Lung (tissue), 11 donors: ENCODE measurements at regions not wholly inside any gene's neighbourhood (a gene's known extent, or its start where the extent isn't known, plus 50 kb on each side); places are given as distances from the start of the nearest gene placed in this dataset.
A peak's percentile ranks its signal among the peaks of the same experiment; 100 is the strongest.

Experiments used
- ATAC-seq: fragments of 200-7000 bp; cut with Tn5 transposase; one replicate; pipeline ENCODE4 v1.9.1; 2020; ENCODE audit warnings: moderate number of reproducible peaks; ENCODE audit not compliant: insufficient read depth, low FRiP score
- DNase-seq, 3 donors: peaks; one replicate each; pipeline ENCODE4 v3.0.0-alpha.2; 2013 to 2017
- H3K27ac ChIP-seq, 2 donors: one replicate each; pipeline ENCODE4 v1.5.1; 2013; ENCODE audit warnings: mild to moderate bottlenecking in 2 of 2, moderate library complexity in 2 of 2, control low read depth in 1 of 2, inconsistent platforms in 1 of 2, low read depth in 1 of 2, low read length in 1 of 2
- H3K27me3 ChIP-seq, 3 donors: one replicate each; pipeline ENCODE4 v1.5.1; 2013; ENCODE audit warnings: low read length in 2 of 3; ENCODE audit not compliant: control insufficient read depth in 3 of 3, insufficient read depth in 3 of 3
- H3K36me3 ChIP-seq, 4 donors: one replicate each; pipeline ENCODE4 v1.5.1; 2013; ENCODE audit warnings: low read length in 4 of 4, mild to moderate bottlenecking in 1 of 4, moderate library complexity in 1 of 4; ENCODE audit not compliant: control insufficient read depth in 4 of 4, insufficient read depth in 4 of 4
- H3K4me1 ChIP-seq, 5 donors: one replicate each; pipeline ENCODE4 v1.5.1; 2013; ENCODE audit warnings: low read length in 5 of 5, mild to moderate bottlenecking in 2 of 5, moderate library complexity in 1 of 5; ENCODE audit not compliant: control insufficient read depth in 5 of 5, insufficient read depth in 5 of 5
- H3K4me3 ChIP-seq: one replicate; pipeline ENCODE4 v1.5.1; 2013; ENCODE audit warnings: mild to moderate bottlenecking, control low read depth, moderate library complexity
- H3K9ac ChIP-seq, 2 donors: one replicate each; pipeline ENCODE4 v1.5.1; 2013; ENCODE audit warnings: low read length in 2 of 2, control low read depth in 1 of 2; ENCODE audit not compliant: insufficient read depth in 1 of 2
- H3K9me3 ChIP-seq, 4 donors: one replicate each; pipeline ENCODE4 v1.5.1; 2013; ENCODE audit warnings: low read length in 3 of 4, mild to moderate bottlenecking in 1 of 4, moderate library complexity in 1 of 4; ENCODE audit not compliant: control insufficient read depth in 4 of 4, insufficient read depth in 3 of 4
- WGBS, 2 donors: extraction: QIAGEN DNeasy Blood & Tissue Kit; methylation state at CpG; one replicate each; pipeline ENCODE4 v1.1.7; 2013; 5-methylcytosine and 5-hydroxymethylcytosine counted together
- TF ChIP-seq, protein P1 (sequence below): IDR thresholded peaks from 2 replicates; pipeline ENCODE4 v1.5.1; 2012; ENCODE audit warnings: mild to moderate bottlenecking; ENCODE audit errors: control extremely low read depth, extremely low read depth
- donor health status: control.
- donor health status: control.
- donor health status: Bipolar disorder and iron deficiency.
- donor health status: healthy.
- donor health status: DM: yes; HTN: yes; CAD: no.

DNA sequence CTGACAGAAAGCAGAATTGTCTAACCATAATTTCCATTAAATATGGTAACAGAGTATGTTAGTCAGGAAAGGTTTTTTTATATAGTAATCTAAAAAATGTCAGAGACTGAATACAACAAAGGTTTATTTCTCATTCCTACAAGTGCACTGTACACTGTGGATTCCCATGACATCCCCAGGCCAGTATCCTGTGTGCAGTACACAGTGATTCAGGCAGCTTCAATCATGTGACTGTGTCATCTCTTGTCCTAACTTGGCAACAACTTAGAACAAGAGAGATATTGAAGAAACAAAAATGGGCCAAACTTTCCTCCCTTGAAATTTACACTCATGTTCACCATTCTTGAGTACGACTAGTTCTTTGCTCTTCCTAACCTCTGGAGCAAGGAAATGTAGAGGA is 189.8 kb upstream of the SEMA3A start:
- H3K9ac ChIP-seq, result no peak overlapping the region
- H3K9me3 ChIP-seq, result no peaks in the 10 kb centered on the region
- peaks cover 0 to 17% (median 0%) of the 10 kb centered on the region in 5 donors for H3K4me1 ChIP-seq
- no peaks in the 10 kb centered on the region for H3K27me3 ChIP-seq
- 82 to 90% methylated on average over 1 of the region's 1 CpG for WGBS, 2 donors
- no peak for DNase-seq
- H3K4me3 ChIP-seq, result no peak overlapping the region
- H3K36me3 ChIP-seq, result no peaks in the 10 kb centered on the region
- no peak overlapping the region for H3K27ac ChIP-seq
- TF ChIP-seq, protein P1, sequence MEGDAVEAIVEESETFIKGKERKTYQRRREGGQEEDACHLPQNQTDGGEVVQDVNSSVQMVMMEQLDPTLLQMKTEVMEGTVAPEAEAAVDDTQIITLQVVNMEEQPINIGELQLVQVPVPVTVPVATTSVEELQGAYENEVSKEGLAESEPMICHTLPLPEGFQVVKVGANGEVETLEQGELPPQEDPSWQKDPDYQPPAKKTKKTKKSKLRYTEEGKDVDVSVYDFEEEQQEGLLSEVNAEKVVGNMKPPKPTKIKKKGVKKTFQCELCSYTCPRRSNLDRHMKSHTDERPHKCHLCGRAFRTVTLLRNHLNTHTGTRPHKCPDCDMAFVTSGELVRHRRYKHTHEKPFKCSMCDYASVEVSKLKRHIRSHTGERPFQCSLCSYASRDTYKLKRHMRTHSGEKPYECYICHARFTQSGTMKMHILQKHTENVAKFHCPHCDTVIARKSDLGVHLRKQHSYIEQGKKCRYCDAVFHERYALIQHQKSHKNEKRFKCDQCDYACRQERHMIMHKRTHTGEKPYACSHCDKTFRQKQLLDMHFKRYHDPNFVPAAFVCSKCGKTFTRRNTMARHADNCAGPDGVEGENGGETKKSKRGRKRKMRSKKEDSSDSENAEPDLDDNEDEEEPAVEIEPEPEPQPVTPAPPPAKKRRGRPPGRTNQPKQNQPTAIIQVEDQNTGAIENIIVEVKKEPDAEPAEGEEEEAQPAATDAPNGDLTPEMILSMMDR, result no peak
- ATAC-seq, result no peak

DNA sequence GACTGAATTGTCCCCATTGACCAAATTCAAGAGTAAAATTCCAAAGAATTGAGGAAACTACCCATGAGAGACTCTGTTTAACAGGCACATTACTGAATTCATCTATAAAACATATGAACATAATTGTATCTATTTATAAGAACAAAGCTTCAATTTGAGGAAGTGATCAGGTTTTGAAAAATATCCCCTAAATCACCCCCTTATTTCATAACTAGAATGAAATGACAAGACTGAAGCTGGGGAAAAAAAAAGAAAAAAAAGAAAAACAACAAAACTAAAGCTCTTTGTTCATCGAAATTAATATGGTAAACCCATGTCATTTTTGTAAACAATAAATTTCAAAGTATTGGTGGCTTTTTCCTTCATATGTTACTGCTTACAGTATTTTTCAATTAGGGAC is 184.9 kb upstream of the SEMA3A start:
- DNase-seq (no peak), ATAC-seq (no peak)
- Histone ChIP-seq H3K9ac (no peak overlapping the region), H3K27me3 (no peaks in the 10 kb centered on the region), H3K36me3 (no peaks in the 10 kb centered on the region), H3K9me3 (no peaks in the 10 kb centered on the region), H3K4me1 (no peaks in the 10 kb centered on the region), H3K4me3 (no peak overlapping the region), H3K27ac (no peak overlapping the region)
- TF ChIP-seq, protein P1, result no peak
- 84 to 91% methylated on average over 1 of the region's 1 CpG for WGBS, 2 donors

DNA sequence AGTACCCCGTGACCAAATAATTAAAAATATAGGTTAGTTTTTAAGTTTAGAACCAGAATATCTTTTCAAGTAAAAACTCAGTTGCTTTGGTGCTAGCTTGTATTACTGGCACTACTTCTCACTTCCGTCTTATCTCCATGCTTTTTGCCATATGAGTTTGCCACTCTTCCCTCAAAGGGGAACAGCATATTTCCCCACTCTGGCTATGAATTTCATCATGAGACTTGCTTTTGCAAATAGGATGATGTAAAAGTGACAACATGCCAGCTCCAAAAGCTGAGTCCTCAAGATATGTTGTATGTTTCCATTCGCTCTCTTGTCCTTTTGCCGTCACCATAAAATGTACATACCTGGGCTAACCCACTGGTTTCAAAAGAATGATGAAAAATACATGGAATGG is 178.1 kb upstream of the SEMA3A start:
- peak; percentile 27 for ATAC-seq
- 67 to 83% methylated on average over 4 of the region's 4 CpGs for WGBS, 2 donors
- TF ChIP-seq, protein P1, result no peak

DNA sequence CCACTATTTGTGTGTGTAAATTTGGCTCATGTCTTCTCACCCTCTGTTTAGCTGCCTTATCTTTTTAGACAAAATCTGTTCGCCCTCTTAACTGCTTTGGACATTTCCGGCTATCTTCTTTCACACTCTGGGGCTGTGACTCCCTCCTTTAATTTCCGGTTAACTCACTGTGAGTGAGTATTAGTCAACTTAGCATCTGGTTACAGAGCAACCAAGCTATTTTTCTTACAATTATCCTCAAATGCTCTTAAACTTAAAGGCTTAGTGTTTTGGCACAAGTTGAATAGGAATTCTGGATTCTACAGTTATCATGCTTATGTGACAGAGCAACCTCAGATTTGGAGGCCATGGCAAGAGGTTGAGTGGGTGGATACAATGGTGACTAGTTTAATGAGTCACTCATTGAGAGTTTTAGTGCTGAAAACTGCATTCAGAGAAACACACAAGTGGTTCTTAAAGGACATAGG is 177.6 kb upstream of the SEMA3A start:
- H3K9ac ChIP-seq, result no peak overlapping the region
- no peaks in the 10 kb centered on the region for H3K27me3 ChIP-seq
- DNase-seq (peak in 2 of 3 donors; percentile 36 to 60), ATAC-seq (no peak)
- no peaks in the 10 kb centered on the region for H3K36me3 ChIP-seq
- TF ChIP-seq, protein P1, result no peak
- H3K4me1 ChIP-seq, result peaks cover 0 to 7% (median 0%) of the 10 kb centered on the region in 5 donors
- no peak overlapping the region for H3K27ac ChIP-seq
- H3K9me3 ChIP-seq, result no peaks in the 10 kb centered on the region
- no peak overlapping the region for H3K4me3 ChIP-seq
- WGBS, 2 donors, result 73 to 88% methylated on average over 3 of the region's 3 CpGs

More for the DNA sequence above, 178.1 kb upstream of the SEMA3A start:
- DNase-seq, result no peak
- no peak overlapping the region for H3K9ac ChIP-seq
- H3K36me3 ChIP-seq, result no peaks in the 10 kb centered on the region
- H3K4me1 ChIP-seq, result peaks cover 0 to 7% (median 0%) of the 10 kb centered on the region in 5 donors
- H3K27ac ChIP-seq, result no peak overlapping the region
- H3K9me3 ChIP-seq, result no peaks in the 10 kb centered on the region
- no peaks in the 10 kb centered on the region for H3K27me3 ChIP-seq
- no peak overlapping the region for H3K4me3 ChIP-seq
